NCI-H1930 (cell line): ENCODE measurements at regions not wholly inside any gene's neighbourhood (a gene's known extent, or its start where the extent isn't known, plus 50 kb on each side); places are given as distances from the start of the nearest gene placed in this dataset.
"Not testable (repeated sequence)": the region's sequence is repeated elsewhere in the genome, so short reads cannot be mapped to it uniquely, and the experiment has no call there.

Source experiments
- DNase-seq, 2 experiments: peaks; one replicate each; lab custom pipeline; 2025; lab: John Stamatoyannopoulos, UW

DNA sequence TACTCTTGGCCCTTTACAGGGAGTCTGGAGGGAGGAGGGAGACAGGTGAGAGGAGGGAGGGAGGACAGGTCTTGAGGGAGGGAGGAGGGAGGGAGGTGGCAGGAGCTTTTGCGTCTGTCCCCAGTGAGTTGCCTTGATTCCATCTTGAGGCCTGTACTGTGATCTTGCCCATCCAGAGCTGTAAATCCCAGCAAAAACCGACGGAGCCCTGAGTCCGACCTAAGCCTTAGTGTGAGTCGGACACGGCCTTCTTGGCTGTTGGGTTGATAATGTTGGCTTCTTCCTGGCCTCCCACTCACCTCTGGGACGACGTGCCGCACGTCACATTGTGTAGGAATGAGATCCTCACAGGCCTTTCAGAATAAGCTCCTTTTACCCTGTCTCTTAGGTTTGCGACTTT is 72.5 kb downstream of the RGS12 start:
- DNase-seq, result no peak

DNA sequence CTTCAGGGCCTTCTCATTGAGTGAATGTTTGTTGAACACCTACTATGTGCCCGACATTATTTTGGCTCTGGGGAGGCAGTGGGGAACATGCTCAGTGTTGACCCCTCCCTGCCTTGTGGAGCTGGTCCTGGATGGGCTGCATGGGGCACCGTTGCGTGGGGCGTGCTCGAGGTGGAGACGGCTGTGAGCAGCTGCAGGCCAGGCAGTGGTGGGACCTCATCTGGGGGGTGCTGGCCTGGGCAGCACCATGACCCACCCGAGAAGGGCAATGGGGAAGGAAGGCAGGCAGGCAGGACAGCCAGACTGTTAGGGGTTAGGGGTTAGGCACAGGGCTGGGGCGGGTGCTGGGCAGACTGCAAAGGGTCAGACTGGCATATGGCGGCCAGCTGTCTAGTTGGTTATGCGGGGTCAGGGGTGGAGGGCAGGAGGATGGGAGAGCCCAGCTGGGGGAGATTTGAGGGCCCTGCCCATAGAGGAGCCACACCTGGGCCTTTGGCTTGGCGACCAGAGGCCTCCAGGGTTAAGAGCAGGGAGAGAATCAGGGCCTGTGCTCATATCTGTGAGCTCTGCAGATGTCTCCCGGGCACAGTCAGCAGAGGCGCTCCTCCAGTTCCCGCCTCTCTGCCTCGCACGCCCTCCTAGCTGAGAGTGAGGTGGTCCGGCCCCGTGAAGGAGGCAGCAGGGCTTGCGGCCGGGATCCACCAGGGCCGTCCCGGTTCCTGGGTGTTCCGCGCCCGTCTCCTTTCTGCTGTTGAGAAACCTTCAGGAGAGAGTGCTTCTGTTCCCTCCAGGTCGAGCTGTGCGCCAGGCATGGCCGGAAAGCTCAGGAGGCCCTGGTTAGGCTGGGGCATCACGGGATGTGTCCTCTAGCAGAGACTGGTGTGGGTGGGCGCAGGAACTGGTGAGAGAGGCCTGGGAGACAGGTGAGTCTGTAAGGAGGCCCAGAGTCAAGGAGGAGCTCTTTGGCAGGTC is 73.3 kb downstream of the RGS12 start:
- no peak for DNase-seq

DNA sequence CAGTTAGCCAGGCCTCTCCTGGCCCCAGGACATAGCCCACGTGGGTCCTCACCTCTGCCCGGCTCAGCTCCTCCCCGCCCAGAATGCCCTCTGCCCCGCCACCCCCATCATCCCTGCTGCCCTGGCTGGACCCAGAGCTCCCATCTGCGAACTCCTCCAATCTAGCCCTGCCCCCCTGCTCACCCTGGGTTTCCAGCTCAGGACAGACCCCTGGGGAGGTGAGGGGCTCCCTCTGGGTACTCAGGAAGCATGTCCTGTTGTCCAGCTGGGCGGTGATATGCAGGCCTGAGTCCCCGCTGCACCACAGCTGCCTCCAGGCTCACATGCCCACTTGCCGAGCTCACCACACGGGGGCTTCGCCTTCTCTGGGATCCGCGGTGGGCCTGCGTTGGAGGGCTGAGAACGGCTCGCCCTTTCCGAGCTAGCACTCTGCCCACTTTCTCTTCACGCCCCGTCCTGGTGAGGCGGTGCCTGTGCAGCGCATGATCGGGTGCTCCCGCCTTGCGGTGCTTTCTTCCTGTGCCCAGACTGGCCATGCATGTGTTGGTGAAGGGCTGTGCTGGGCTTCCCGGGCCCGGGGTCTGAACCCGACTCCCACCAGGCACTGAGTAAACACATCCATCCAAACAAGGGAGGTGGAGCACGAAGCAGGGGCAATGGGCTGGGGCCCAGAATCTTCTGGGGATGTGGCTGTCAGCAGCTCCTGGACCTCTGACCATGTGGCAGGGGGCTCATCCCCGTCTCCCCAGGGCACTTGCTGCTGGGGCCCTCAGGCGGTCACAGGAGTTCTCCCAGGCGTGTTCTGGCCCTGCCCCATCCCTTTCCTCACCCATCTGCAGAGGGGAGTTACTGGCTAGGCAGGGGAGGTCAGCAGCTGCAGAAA is 74.3 kb downstream of the RGS12 start:
- no peak for DNase-seq

DNA sequence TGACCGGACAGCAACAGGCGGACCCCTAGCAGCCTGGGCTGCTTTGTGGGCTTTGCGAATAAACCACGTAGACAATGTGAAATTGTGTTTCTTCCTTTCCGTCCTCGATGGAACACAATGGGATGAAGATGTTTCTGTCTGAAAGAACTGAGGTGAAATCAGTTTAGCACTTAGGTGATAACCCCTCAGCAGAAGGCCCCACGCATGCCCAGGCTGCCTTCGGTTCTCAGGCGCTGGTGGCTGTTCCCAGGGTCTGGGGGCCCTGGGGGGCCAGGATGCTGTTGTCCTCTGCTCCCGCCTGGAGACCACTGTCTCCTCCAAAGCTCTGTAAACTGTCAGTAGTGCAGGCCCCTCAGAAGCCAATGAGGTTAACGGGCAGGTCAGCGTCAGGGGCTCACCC is 73.9 kb upstream of the HGFAC start:
- no peak for DNase-seq

DNA sequence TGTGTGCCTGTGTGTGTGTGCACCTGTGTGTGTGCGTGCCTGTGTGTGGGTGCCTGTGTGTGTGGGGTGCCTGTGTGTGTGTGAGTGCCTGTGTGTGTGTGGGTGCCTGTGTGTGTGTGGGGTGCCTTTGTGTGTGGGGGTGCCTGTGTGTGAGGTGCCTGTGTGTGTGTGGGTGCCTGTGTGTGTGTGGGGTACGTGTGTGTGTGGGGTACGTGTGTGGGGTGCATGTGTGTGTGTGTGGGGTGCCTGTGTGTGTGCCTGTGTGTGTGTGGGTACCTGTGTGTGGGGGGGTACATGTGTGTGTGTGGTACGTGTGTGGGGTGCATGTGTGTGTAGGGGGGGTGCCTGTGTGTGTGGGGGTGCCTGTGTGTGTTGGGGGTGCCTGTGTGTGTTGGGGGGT is 73.4 kb upstream of the HGFAC start:
- DNase-seq, result no peak

DNA sequence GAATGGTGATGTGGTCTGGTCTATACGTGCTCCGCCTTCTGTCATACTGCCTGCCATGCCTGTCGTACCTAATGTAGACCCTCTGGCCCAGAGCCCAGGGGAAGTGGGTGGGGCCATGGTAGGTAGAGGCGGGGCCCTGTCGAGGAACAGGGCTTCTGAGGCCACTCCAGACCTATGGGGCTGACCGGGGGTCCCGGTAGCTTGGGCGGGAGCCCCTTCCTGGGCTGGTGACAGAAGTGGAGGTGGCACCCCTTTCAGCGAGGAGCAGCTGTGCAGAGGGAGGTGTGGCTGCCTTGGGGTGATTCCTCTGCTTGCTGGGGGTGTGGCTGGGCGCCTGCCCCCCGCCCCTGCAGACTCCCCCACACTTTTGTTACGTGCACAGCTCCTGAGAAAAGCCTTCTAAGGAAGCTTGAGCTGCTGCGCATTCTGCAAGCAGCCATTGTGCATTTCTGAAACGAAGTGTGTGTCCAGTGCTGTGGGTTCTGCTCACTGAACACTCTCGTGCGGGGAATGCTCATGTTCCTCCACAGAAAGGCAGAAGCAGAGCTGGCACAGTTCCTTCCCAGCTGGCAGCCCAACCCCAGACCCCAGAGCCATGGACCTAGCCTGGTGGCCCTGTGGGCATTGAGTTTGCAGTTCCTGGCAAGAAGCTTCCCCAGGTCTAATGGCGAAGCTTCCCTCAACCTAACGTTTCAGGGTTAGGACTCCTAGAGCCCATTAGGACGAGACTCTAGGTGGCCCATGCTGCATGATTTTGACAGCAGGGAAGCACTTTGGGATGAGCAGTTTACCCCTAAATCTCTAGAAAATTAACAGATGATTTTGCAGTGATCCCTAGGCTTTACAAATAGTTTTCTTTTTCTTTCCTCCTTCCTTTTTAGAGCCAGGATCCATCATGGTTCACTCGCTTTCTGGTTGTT is 72.7 kb upstream of the HGFAC start:
- DNase-seq, result no peak

DNA sequence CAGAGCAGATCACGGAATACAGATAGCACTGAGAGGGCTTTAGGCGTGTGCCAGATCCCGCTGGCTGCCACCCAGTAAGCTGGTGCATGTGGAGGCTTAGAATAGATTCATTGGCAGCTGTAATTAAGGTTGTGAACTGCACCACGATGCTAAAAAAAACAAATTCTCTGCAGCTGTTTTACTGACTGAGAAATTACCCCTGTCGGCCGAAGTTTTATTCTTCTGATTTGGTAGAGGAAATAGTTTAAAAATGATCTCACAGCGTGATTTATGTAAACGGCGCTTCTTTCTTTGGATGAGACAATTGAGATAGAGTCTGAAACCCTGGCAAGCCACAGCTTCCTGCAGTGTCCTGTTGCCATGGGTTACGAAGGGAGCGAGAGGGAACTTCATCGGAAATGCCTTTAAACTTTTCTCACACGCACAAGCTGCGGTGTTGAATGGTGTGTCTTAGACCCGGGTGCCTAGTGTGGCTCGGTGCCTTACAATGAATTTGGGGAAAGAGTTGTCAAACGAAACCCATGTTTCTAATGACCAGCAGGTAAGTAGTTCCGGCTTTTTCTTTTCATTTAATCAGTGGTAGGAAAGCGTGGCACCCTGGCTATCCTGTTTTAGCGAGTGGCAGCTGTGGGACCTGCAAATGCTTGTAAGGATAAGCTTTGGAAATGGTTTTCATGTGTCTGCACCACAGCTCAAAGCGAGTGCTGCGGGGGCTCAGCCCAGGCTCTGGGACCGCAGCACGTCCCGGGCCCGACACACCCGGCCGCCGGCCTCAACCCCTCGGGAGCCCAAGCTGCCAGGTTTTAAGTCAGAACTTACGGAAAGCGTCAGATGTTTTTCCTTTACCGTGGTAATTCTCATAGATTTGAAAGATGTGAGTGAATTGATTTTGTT is 71.7 kb upstream of the HGFAC start:
- no peak for DNase-seq

DNA sequence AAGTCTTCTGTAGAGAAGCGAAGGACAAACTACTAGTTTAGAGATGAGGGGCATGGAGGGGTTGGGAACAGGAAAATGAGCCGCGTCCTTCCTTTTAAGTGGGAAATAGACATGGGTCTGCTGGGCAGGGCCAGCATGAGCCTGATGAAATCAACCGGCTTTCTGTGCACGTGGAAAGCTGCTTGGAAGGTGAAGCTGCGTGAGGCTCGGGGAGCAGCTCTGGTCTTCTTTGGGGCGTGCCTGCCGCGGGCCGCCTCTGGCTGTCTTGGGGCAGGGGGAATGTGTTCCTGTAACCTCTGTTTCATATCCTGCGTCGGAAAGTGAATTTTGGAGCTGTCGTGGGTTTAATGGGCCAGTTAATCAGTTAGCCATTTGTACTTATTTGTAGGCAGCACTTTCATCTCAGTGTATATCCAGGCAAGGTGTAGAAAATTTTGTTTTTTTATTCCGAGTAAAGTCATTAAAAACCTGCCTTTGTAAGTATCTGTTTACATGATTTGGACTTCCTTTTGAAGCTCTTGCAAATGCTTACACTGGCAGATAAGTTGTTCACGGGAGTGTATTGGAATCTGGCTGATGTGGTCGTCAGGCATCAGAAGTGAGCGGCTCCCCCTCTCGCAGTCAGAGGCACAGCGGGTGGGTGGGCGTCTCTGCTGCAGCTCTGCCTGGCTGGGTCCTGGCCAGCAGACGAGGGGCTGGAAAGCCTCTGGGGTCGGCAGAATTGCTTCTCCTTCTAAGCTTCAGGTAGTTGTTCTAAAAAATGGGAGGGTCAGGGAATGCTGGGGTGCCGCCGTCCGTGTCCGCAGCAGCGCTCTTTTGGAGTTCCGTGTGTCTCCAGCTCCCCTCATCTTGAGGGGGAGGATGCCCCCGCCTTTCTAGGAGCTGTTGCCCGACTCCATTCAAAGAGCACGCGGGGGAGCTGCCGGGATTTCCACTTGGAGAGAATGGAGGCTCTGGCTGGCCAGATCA is 70.5 kb upstream of the HGFAC start:
- no peak for DNase-seq

DNA sequence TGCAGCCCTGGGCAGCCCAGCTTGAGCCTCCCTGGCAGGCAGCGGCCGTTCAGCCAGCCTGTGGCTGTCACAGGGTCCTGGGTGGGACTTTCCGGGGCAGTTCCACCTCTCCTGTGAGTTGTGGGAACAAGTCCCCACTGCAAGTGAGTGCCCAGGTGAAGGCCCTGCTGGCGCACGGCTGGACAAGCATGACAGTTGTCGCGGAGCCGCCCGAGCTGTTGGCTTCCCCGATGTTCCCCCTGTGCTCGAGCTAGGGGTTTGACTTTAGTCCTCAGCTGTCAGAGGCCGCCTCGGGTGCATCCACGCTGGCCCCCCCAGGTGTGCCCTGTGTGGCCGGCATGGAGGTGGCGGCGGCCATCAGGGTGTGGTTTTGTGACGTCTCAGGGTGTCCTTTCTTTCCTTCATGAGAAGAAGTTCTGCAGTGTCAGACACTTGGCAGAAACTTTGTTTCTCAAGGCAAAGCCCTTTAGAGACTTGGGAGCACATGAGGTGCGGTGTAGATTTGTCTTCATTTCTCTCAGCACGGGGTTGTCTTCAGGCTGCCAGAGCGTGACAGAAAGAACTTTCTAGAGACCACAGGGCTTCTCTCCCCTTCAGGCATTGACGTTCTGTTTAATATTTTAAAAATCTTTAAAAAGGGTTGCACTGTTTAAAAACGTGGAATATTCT is 69.4 kb upstream of the HGFAC start:
- no peak for DNase-seq

DNA sequence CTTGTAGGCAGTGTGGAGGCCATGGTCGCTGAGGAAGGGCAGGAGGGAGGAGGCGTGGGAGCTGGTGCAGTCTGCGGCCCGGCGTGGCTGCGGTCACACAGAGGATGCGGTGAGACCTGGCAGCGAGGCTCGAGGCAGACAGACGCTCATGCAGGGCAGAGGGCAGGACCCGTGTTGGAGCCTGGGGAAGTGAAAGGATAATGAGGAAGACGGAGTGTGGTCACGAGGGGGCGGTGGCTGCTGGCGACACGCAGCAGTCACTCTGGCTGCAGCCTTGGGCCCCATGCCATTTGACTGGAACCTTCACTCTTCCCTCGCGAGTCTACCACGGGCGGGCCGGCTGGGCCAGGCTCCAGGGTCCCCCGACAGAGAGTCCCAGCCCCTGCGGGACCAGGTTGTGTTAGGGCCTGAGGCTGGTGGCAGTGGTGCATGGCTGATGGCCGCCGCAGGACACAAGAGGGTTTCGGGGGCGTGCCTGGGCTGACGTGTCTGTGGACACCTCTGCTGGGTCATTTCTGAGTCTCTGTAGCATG is 68.8 kb upstream of the HGFAC start:
- no peak for DNase-seq

DNA sequence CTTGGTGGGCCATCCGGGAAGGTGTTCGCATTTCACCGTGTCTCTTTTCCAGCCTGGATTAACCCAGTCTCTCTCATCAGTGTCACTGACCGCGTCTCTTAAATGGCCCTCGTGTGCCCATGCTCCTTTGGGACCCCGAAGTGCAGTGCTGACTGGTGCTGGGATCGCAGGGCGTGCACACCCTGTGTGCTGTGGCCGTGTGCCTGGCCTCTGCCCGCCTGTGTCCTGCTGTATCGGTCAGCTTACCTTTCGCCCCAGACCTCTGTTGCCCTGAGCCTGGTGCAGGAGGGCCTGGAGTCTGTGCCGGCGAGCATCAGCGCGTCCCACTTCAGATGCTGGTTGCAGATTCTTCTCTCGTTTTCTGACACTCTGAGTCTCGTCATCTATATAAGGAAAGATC is 68.3 kb upstream of the HGFAC start:
- no peak for DNase-seq

DNA sequence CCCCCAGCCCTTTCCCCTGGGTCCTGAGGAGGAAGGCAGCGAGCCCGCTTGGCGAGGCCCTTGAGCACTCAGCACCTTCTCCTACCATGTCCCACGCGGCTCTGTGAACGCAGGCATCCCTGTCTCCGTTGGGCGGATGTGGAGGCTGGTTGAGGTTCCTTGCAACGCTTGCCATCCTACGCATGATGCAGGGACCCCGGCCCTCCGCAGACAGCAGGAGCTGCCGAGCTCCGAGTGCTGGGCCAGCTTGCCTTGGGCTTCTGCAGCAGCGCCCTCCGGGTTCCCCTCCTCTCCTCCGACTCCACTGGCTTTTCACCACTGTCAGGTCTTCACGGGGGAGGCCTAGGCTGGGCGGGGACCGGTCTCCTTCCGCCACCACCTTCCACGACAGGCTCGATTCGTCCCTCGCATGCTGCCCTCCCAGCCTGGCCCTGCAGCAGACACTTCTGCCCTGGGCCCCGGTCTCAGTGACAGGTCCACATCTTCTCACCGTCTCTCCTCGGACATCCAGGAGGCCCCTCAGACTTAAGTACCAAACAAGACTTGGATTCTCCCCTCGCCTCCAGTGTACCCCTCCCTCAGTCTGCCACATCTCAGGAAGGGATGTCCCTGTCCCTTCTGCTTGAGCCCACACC is 67.6 kb upstream of the HGFAC start:
- DNase-seq, result no peak

DNA sequence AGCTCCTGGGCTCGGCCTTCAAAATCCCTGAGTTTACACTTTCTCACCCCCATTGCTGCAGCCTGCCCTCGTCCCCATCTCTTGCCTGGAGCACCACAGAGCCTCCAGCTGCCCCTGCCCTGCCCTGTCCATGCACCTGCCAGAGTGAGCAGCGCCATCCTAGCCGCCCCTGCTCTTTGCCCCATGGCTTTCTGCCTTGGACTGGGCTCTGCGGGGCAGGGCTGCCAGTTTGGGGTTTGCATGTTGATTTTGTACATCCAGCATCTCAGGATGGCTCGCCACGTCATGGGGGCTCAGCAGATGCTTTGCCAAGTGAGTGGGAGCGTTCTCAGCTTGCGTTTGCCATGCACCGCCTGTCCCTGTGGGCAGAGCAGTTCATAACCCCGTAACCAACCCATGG is 67.1 kb upstream of the HGFAC start:
- DNase-seq, result no peak

DNA sequence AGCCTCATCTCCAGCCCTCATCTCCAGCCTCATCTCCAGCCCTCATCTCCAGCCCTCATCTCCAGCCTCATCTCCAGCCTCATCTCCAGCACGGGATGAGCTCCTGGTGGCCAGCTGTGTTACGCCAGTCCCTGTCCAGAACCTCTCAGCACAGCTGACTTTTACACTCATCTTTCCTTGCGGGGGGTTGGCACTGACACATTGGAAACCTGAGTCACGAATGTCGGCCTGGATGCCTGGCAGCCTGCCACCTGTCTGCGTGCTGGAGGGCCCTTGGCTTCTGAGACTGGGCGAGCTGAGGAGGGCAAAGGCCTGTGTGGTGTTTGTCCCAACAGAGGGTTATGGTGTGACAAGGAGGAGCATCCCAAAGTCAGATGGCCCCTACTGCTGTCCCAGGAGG is 66.1 kb upstream of the HGFAC start:
- no peak for DNase-seq

DNA sequence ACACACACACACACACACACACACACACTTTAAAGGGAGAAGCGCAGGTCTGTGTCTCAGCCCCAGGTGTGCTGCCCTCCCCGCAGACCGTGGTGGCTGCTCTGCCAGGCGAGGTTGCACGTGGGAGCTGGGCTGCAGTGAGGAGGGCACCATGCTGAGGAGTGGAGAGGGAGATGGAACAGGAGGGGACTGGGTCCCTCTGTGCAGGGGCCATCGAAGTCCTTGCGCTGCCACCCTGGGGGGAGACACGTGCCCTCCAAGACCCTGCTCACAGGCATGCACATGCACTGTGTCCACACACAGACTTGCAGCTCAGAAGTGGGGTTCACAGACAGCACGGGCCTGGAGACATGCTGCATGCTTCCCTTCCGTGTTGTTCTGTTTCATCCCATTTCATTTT is 65.5 kb upstream of the HGFAC start:
- no peak for DNase-seq

DNA sequence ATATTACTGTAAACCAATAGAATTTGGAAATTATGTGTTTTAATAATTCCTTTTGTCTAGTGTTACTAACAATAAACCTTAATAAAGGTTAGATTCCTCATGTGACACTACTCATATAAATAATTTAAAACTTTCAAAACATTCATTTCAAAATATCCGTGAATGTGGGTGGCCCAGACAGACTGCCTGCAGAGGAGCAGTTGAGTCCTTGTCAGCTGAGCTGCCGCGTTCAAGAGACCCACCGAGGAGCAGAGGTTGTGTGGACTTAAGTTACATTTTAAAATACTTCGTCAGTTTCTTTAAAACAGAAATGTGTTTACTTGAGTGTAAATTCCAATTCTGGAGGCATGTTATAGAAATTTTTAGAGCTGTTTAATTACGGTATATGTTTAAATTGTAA is 64.2 kb upstream of the HGFAC start:
- no peak for DNase-seq

DNA sequence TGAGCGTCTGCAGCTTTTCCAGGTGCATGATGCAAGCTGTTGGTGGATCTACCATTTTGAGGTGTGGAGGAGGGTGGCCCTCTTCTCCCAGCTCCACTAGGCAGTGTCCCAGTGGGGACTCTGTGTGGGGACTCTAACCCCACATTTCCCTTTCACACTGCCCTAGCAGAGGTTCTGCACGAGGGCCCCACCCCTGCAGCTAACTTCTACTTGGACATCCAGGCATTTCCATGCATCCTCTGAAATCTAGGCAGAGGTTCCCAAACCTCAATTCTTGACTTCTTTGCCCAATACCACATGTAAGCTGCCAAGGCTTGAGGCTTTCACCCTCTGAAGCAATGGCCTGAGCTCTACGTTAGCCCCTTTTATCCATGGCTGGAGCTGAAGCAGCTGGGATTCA is 61.4 kb upstream of the HGFAC start:
- not testable (repeated sequence) for DNase-seq

DNA sequence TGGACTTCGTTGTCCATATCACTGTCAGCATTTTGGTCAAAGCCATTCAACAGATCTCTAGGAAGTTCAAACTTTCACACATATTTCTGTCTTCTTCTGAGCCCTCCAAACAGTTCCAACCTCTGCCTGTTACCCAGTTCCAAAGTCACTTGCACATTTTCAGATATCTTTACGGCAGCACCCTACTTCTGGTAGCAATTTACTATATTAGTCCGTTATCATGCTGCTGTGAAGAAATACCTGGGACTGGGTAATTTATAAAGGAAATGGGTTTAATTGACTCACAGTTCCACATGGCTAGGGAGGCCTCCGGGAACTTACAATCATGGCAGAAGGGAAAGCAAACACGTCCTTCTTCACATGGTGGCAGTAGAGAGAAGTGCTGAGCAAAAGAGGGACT is 60.6 kb upstream of the HGFAC start:
- not testable (repeated sequence) for DNase-seq
